ENCODE measurements at regions not wholly inside any gene's neighbourhood (a gene's known extent, or its start where the extent isn't known, plus 50 kb on each side); places are given as distances from the start of the nearest gene placed in this dataset.

DNA sequence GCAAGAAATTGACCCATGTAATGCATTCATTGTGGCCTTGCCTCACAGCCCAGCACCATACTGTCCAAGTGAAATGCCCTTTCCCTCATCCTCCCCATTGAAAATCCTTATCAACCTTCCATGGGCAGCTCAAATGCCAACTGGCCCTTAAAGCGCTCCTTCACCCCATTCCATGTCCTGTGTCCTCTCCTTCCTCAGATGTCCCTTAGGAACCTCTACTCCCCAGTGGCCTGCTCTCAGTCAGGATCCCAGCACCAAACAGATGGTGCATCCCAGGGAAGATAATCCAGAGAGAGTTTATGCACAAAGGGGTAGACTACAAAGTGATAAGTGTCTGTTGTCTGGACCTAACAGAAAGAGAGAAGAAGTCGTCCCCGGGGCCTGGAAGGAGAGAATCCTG lies 407.4 kb upstream of the ZNF507 start:
- H2AK9ac ChIP-seq (replicated peaks; ENCODE audit: low read depth, low read length, poor library complexity), result no peak overlapping the region
- TF ChIP-seq CEBPB (IDR thresholded peaks at IDR 0.05; ENCODE audit: low read depth, low read length), result no peak
- no peak for TF ChIP-seq RFX5 (IDR thresholded peaks at IDR 0.05; ENCODE audit: low read depth, low read length)
- TF ChIP-seq POLR2A (IDR thresholded peaks at IDR 0.05; ENCODE audit: low read depth, low read length), result no peak
- TF ChIP-seq USF2 (IDR thresholded peaks at IDR 0.05; ENCODE audit: low read depth, low read length), result no peak
- TF ChIP-seq SMC3 (IDR thresholded peaks at IDR 0.05; ENCODE audit: low read depth, low read length), result no peak
- no peak for TF ChIP-seq FOS (IDR thresholded peaks at IDR 0.05; ENCODE audit: low read depth, low read length)
- no peak for TF ChIP-seq BHLHE40 (IDR thresholded peaks at IDR 0.05; ENCODE audit: low read depth, low read length)
- TF ChIP-seq CHD1 (IDR thresholded peaks at IDR 0.05; ENCODE audit: low read depth, low read length), result no peak
- TF ChIP-seq, protein P1, sequence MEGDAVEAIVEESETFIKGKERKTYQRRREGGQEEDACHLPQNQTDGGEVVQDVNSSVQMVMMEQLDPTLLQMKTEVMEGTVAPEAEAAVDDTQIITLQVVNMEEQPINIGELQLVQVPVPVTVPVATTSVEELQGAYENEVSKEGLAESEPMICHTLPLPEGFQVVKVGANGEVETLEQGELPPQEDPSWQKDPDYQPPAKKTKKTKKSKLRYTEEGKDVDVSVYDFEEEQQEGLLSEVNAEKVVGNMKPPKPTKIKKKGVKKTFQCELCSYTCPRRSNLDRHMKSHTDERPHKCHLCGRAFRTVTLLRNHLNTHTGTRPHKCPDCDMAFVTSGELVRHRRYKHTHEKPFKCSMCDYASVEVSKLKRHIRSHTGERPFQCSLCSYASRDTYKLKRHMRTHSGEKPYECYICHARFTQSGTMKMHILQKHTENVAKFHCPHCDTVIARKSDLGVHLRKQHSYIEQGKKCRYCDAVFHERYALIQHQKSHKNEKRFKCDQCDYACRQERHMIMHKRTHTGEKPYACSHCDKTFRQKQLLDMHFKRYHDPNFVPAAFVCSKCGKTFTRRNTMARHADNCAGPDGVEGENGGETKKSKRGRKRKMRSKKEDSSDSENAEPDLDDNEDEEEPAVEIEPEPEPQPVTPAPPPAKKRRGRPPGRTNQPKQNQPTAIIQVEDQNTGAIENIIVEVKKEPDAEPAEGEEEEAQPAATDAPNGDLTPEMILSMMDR (conservative IDR thresholded peaks at IDR 0.05; ENCODE audit: low read depth, low read length), result no peak
- TF ChIP-seq ELK1 (IDR thresholded peaks at IDR 0.05; ENCODE audit: borderline replicate concordance, low read depth, low read length), result no peak
- no peak overlapping the region for H3K9ac ChIP-seq (ENCODE audit: low read depth, low read length)
- no peak overlapping the region for H2AFZ ChIP-seq (replicated peaks; ENCODE audit: low read length, poor library complexity)
- dilution Hi-C loops (cut with HindIII; ENCODE audit: low sequenced_read_pairs, unreplicated experiment) (no loop called here), in situ Hi-C loops (cut with MboI; ENCODE audit: low sequenced_read_pairs) (no loop called here), intact Hi-C loops (cut with micrococcal nuclease) (no loop called here)
- no peak overlapping the region for H2BK15ac ChIP-seq (ENCODE audit: low read depth, low read length)
- no CpG with 5 or more reads among the region's 3 CpGs for WGBS, 2 experiments (ENCODE audit: extremely low coverage in 2 of 2, insufficient read length in 1 of 2)
- ATAC-seq (ENCODE audit: low read depth) (no peak), DNase-seq (no peak)
- H4K20me1 ChIP-seq (ENCODE audit: insufficient read depth, low read length), result no peaks in the 10 kb centered on the region
- BruUV-seq (replicated peaks), result no TSS peak
- H3K14ac ChIP-seq (replicated peaks; ENCODE audit: low read depth, low read length), result no peak overlapping the region
- no peaks in the 10 kb centered on the region for H3K9me1 ChIP-seq (ENCODE audit: insufficient read depth, low read length)
- no peaks in the 10 kb centered on the region for H3K36me3 ChIP-seq (ENCODE audit: control insufficient read depth, insufficient read depth, low read length)
- no peak overlapping the region for H2BK20ac ChIP-seq (ENCODE audit: low read depth, low read length)
- H4K5ac ChIP-seq (ENCODE audit: low read depth, low read length), result no peak overlapping the region
- H3K27ac ChIP-seq (ENCODE audit: insufficient read depth, low read length), result no peak overlapping the region
- no peaks in the 10 kb centered on the region for H3K4me1 ChIP-seq (ENCODE audit: control insufficient read depth, insufficient read depth, low read length)
- no peak overlapping the region for H3K18ac ChIP-seq (ENCODE audit: low read depth, low read length)
- no peak overlapping the region for H4K91ac ChIP-seq (ENCODE audit: insufficient read depth, low read depth, low read length)
- peaks cover 21% of the 10 kb centered on the region for H3K9me3 ChIP-seq (ENCODE audit: control insufficient read depth, insufficient read depth, low read length)
- no peak overlapping the region for H3K4me2 ChIP-seq (ENCODE audit: low read depth, low read length)
- H2BK120ac ChIP-seq (ENCODE audit: low read depth, low read length), result no peak overlapping the region
- POLR2A ChIA-PET (ENCODE audit: unreplicated experiment), result no interaction called here
- H2BK5ac ChIP-seq (ENCODE audit: low read depth, low read length, poor library complexity, severe bottlenecking), result no peak overlapping the region
- H3K56ac ChIP-seq (ENCODE audit: extremely low read depth, insufficient read depth, low read length), result no peak overlapping the region
- no peak overlapping the region for H4K8ac ChIP-seq (ENCODE audit: low read depth in 2 of 2, low read length in 2 of 2)
- H2AK5ac ChIP-seq (ENCODE audit: low read depth, low read length), result no peak overlapping the region
- no peak overlapping the region for H3K4me3 ChIP-seq (ENCODE audit: insufficient read depth, low read depth, low read length)
- H3K23ac ChIP-seq (ENCODE audit: low read depth, low read length), result no peak overlapping the region
- CTCF ChIA-PET, result no interaction called here
- no peaks in the 10 kb centered on the region for H3K79me1 ChIP-seq (ENCODE audit: low read depth in 1 of 2, low read length in 2 of 2)
- no peak overlapping the region for H3K4ac ChIP-seq (ENCODE audit: low read depth, low read length)
- H3K27me3 ChIP-seq (ENCODE audit: control insufficient read depth, insufficient read depth, low read length), result no peaks in the 10 kb centered on the region

Measured in IMR-90 (cell line).